Neural progenitor cell (in vitro differentiated cells): ENCODE measurements at regions not wholly inside any gene's neighbourhood (a gene's known extent, or its start where the extent isn't known, plus 50 kb on each side); places are given as distances from the start of the nearest gene placed in this dataset.
A peak's percentile ranks its signal among the peaks of the same experiment; 100 is the strongest.

Experiments used
- DNase-seq: peaks from one replicate; pipeline ENCODE4 v3.0.0-alpha.2; 2016; ENCODE audit warnings: low spot score
- H2AFZ ChIP-seq: fragments of 200-600 bp; sonication (generic); replicated peaks from 2 replicates; pipeline ENCODE4 v1.6.1; 2016; ENCODE audit warnings: antibody characterized with exemption
- H3F3A ChIP-seq: fragments of 200-600 bp; sonication (generic); 2 replicates; pipeline ENCODE4 v1.6.1; 2016; ENCODE audit warnings: antibody characterized with exemption, low read depth
- H3K27ac ChIP-seq: fragments of 200-600 bp; sonication (generic); 2 replicates; pipeline ENCODE4 v1.5.1; 2016; ENCODE audit warnings: mild to moderate bottlenecking
- H3K27me3 ChIP-seq: fragments of 200-600 bp; sonication (generic); 2 replicates; pipeline ENCODE4 v1.6.1; 2016; ENCODE audit warnings: mild to moderate bottlenecking, moderate library complexity
- H3K36me3 ChIP-seq: fragments of 200-600 bp; sonication (generic); 2 replicates; pipeline ENCODE4 v1.5.1; 2016
- H3K4me1 ChIP-seq: fragments of 200-600 bp; sonication (generic); 2 replicates; pipeline ENCODE4 v1.6.1; 2016; ENCODE audit warnings: mixed run types
- H3K4me2 ChIP-seq: fragments of 200-600 bp; sonication (generic); 2 replicates; pipeline ENCODE4 v1.6.1; 2016
- H3K4me3 ChIP-seq: fragments of 200-600 bp; sonication (generic); 2 replicates; pipeline ENCODE4 v1.5.1; 2016
- H3K79me2 ChIP-seq: fragments of 200-600 bp; sonication (generic); 2 replicates; pipeline ENCODE4 v1.6.1; 2016; ENCODE audit warnings: low read depth
- H3K9ac ChIP-seq: fragments of 200-600 bp; sonication (generic); 2 replicates; pipeline ENCODE4 v1.6.1; 2016
- H3K9me3 ChIP-seq: fragments of 200-600 bp; sonication (generic); 2 replicates; pipeline ENCODE4 v1.5.1; 2016; ENCODE audit warnings: low read depth
- H4K20me1 ChIP-seq: fragments of 200-600 bp; sonication (generic); 2 replicates; pipeline ENCODE4 v1.6.1; 2016; ENCODE audit warnings: low read depth
- H3K27ac Mint-ChIP-seq: 3 replicates; pipeline ENCODE4 v1.8.0; 2021; ENCODE audit warnings: mixed read lengths
- H3K27me3 Mint-ChIP-seq: 2 replicates; pipeline ENCODE4 v1.8.0; 2022; ENCODE audit warnings: low read depth, mild to moderate bottlenecking, inconsistent platforms, moderate library complexity, mixed read lengths; ENCODE audit not compliant: insufficient read depth
- H3K36me3 Mint-ChIP-seq: 3 replicates; pipeline ENCODE4 v1.8.0; 2021; ENCODE audit warnings: mixed read lengths
- H3K4me1 Mint-ChIP-seq: 3 replicates; pipeline ENCODE4 v1.8.0; 2021; ENCODE audit warnings: mixed read lengths
- H3K4me3 Mint-ChIP-seq: 3 replicates; pipeline ENCODE4 v1.8.0; 2021; ENCODE audit warnings: mild to moderate bottlenecking, moderate library complexity, mixed read lengths
- H3K9me3 Mint-ChIP-seq: 3 replicates; pipeline ENCODE4 v1.8.0; 2020; ENCODE audit warnings: mixed read lengths
- CTCF ChIP-seq: fragments of 200-600 bp; sonication (generic); IDR thresholded peaks from 2 replicates; pipeline ENCODE4 v1.5.1; 2017; ENCODE audit warnings: antibody characterized with exemption, mild to moderate bottlenecking
- EZH2 ChIP-seq: fragments of 200-600 bp; sonication (generic); IDR thresholded peaks from 2 replicates; pipeline ENCODE4 v1.6.1; 2017; ENCODE audit warnings: antibody characterized with exemption, mild to moderate bottlenecking, moderate library complexity
- EZH2phosphoT487 ChIP-seq: fragments of 200-600 bp; sonication (generic); IDR thresholded peaks from 2 replicates; pipeline ENCODE4 v1.6.1; 2017; ENCODE audit warnings: antibody characterized with exemption

- peak overlapping the region; percentile 41 for H3K27ac Mint-ChIP-seq
- no peak overlapping the region for H3K4me3 ChIP-seq
- DNase-seq: no peak
- no peaks in the 10 kb centered on the region for H3K36me3 Mint-ChIP-seq
- peaks cover 8% of the 10 kb centered on the region for H3K27me3 Mint-ChIP-seq
- H3K9me3 Mint-ChIP-seq: no peaks in the 10 kb centered on the region
- no peaks in the 10 kb centered on the region for H3F3A ChIP-seq
- no peaks in the 10 kb centered on the region for H3K79me2 ChIP-seq
- no peaks in the 10 kb centered on the region for H3K36me3 ChIP-seq
- TF ChIP-seq EZH2phosphoT487: no peak
- no peak for TF ChIP-seq EZH2
- no peak for TF ChIP-seq CTCF
- H3K4me2 ChIP-seq: no peak overlapping the region
- no peaks in the 10 kb centered on the region for H4K20me1 ChIP-seq
- no peak overlapping the region for H3K4me3 Mint-ChIP-seq
- no peaks in the 10 kb centered on the region for H3K27me3 ChIP-seq
- H3K4me1 Mint-ChIP-seq: no peaks in the 10 kb centered on the region
- no peak overlapping the region for H3K9ac ChIP-seq
- H3K9me3 ChIP-seq: no peaks in the 10 kb centered on the region
- H3K27ac ChIP-seq: no peak overlapping the region
- no peaks in the 10 kb centered on the region for H3K4me1 ChIP-seq
- H2AFZ ChIP-seq: no peak overlapping the region
Observed at GRCh38 chr20:50345712-50346373, 155.2 kb downstream of the CEBPB start.

- Histone ChIP-seq H4K20me1 (no peaks in the 10 kb centered on the region), H3K27ac (no peak overlapping the region), H3K4me1 (no peaks in the 10 kb centered on the region), H3K79me2 (no peaks in the 10 kb centered on the region), H3K9ac (no peak overlapping the region), H3K27me3 (no peaks in the 10 kb centered on the region), H3K36me3 (no peaks in the 10 kb centered on the region), H3K4me2 (no peak overlapping the region), H3K9me3 (no peaks in the 10 kb centered on the region), H2AFZ (no peak overlapping the region), H3F3A (no peaks in the 10 kb centered on the region), H3K4me3 (no peak overlapping the region)
- DNase-seq: no peak
- no peaks in the 10 kb centered on the region for H3K36me3 Mint-ChIP-seq
- no peaks in the 10 kb centered on the region for H3K9me3 Mint-ChIP-seq
- H3K4me1 Mint-ChIP-seq: no peaks in the 10 kb centered on the region
- peak overlapping the region; percentile 41 for H3K27ac Mint-ChIP-seq
- H3K4me3 Mint-ChIP-seq: no peak overlapping the region
- TF ChIP-seq EZH2phosphoT487 (no peak), CTCF (no peak), EZH2 (no peak)
- peaks cover 8% of the 10 kb centered on the region for H3K27me3 Mint-ChIP-seq
Observed at GRCh38 chr20:50346374-50347283, 156.0 kb downstream of the CEBPB start.

GRCh38 chr20:50347284-50348063 is 156.8 kb downstream of the CEBPB start:
- no peaks in the 10 kb centered on the region for H3K79me2 ChIP-seq
- H3K27me3 ChIP-seq: no peaks in the 10 kb centered on the region
- DNase-seq: no peak
- no peak overlapping the region for H2AFZ ChIP-seq
- no peak overlapping the region for H3K4me2 ChIP-seq
- H3K9ac ChIP-seq: no peak overlapping the region
- no peaks in the 10 kb centered on the region for H3K36me3 Mint-ChIP-seq
- TF ChIP-seq EZH2 (no peak), CTCF (no peak), EZH2phosphoT487 (no peak)
- H3K9me3 ChIP-seq: no peaks in the 10 kb centered on the region
- no peak overlapping the region for H3K4me3 ChIP-seq
- no peak overlapping the region for H3K27ac Mint-ChIP-seq
- H3K4me1 Mint-ChIP-seq: no peaks in the 10 kb centered on the region
- no peaks in the 10 kb centered on the region for H3F3A ChIP-seq
- no peaks in the 10 kb centered on the region for H3K4me1 ChIP-seq
- no peak overlapping the region for H3K4me3 Mint-ChIP-seq
- H3K27ac ChIP-seq: no peak overlapping the region
- no peaks in the 10 kb centered on the region for H3K9me3 Mint-ChIP-seq
- peaks cover 8% of the 10 kb centered on the region for H3K27me3 Mint-ChIP-seq
- H4K20me1 ChIP-seq: no peaks in the 10 kb centered on the region
- H3K36me3 ChIP-seq: no peaks in the 10 kb centered on the region
